Tibial artery (tissue), 4 donors: ENCODE measurements at regions not wholly inside any gene's neighbourhood (a gene's known extent, or its start where the extent isn't known, plus 50 kb on each side); places are given as distances from the start of the nearest gene placed in this dataset.

Experiments used
- DNase-seq, 2 donors: peaks; one replicate each; pipeline ENCODE4 v3.0.0-alpha.2; 2019
- H3K27ac ChIP-seq, 2 donors: fragments of 200-600 bp; sonication (generic) in 1 of 2; 1 replicate in 1 of 2; 2 replicates in 1 of 2; pipeline ENCODE4 v1.5.1; 2018 to 2019; ENCODE audit warnings: mild to moderate bottlenecking in 1 of 2
- H3K27me3 ChIP-seq, 2 donors: fragments of 200-600 bp; sonication (generic) in 1 of 2; one replicate each; pipeline versions ENCODE4 v1.5.1 to v1.6.0; 2016 to 2019
- H3K36me3 ChIP-seq, 3 donors: fragments of 200-600 bp; sonication (generic) in 2 of 3; one replicate each; pipeline ENCODE4 v1.5.1; 2016 to 2019; ENCODE audit warnings: mild to moderate bottlenecking in 2 of 3
- H3K4me1 ChIP-seq, 4 donors: fragments of 200-600 bp; sonication (generic) in 2 of 4; 1 replicate in 3 of 4; 2 replicates in 1 of 4; pipeline ENCODE4 v1.5.1; 2016 to 2019
- H3K4me3 ChIP-seq, 2 donors: fragments of 200-600 bp; sonication (generic) in 1 of 2; 1 replicate in 1 of 2; 2 replicates in 1 of 2; pipeline ENCODE4 v1.5.1; 2018 to 2019; ENCODE audit warnings: mild to moderate bottlenecking in 2 of 2
- H3K9me3 ChIP-seq, 3 donors: fragments of 200-600 bp; sonication (generic) in 1 of 3; one replicate each; pipeline ENCODE4 v1.5.1; 2016 to 2019
- CTCF ChIP-seq, 2 experiments: fragments of 200-600 bp in 1 of 2; fragments of 450-650 bp in 1 of 2; IDR thresholded peaks; one replicate each; pipeline ENCODE4 v1.5.1; 2017 to 2019; ENCODE audit warnings: antibody characterized with exemption in 2 of 2, mild to moderate bottlenecking in 1 of 2, moderate library complexity in 1 of 2
- intact Hi-C: fragments of 100-400 bp; cut with DNase I; formaldehyde crosslinking; loops from one replicate; pipeline ENCODE4 v1.15.0; 2023; ENCODE audit warnings: low total_unique reads

GRCh38 chr12:3988519-3989217 is 115.5 kb upstream of the PARP11 start:
- intact Hi-C loops, result no loop called here
- Histone ChIP-seq H3K27ac (no peak overlapping the region), H3K4me3 (no peak overlapping the region), H3K27me3 (peaks cover 0 to 24% of the 10 kb centered on the region in 2 donors), H3K36me3 (no peaks in the 10 kb centered on the region), H3K4me1 (no peaks in the 10 kb centered on the region), H3K9me3 (peaks cover 0 to 5% (median 1%) of the 10 kb centered on the region in 3 donors)
- TF ChIP-seq CTCF (IDR thresholded peaks at IDR 0.05), result no peak
- DNase-seq, result no peak

GRCh38 chr12:3987571-3987970 is 114.4 kb upstream of the PARP11 start:
- intact Hi-C loops, result no loop called here
- Histone ChIP-seq H3K27me3 (peaks cover 0 to 18% of the 10 kb centered on the region in 2 donors), H3K36me3 (no peaks in the 10 kb centered on the region), H3K9me3 (peaks cover 0 to 9% (median 8%) of the 10 kb centered on the region in 3 donors), H3K4me3 (no peak overlapping the region), H3K27ac (no peak overlapping the region), H3K4me1 (no peaks in the 10 kb centered on the region)
- DNase-seq, result no peak
- TF ChIP-seq CTCF (IDR thresholded peaks at IDR 0.05), result no peak

- no peaks in the 10 kb centered on the region for H3K4me1 ChIP-seq
- DNase-seq, result no peak
- no peaks in the 10 kb centered on the region for H3K27me3 ChIP-seq
- no peaks in the 10 kb centered on the region for H3K36me3 ChIP-seq
- H3K27ac ChIP-seq, result no peak overlapping the region
- no peak overlapping the region for H3K4me3 ChIP-seq
- H3K9me3 ChIP-seq, result peaks cover 0 to 9% (median 8%) of the 10 kb centered on the region in 3 donors
- intact Hi-C loops, result no loop called here
- TF ChIP-seq CTCF (IDR thresholded peaks at IDR 0.05), result no peak
Measured at GRCh38 chr12:3980504-3981272, 107.5 kb upstream of the PARP11 start.

- intact Hi-C loops, result no loop called here
- H3K9me3 ChIP-seq, result no peaks in the 10 kb centered on the region
- DNase-seq, result no peak
- H3K27ac ChIP-seq, result no peak overlapping the region
- H3K4me3 ChIP-seq, result no peak overlapping the region
- no peaks in the 10 kb centered on the region for H3K4me1 ChIP-seq
- no peaks in the 10 kb centered on the region for H3K27me3 ChIP-seq
- H3K36me3 ChIP-seq, result no peaks in the 10 kb centered on the region
- TF ChIP-seq CTCF (IDR thresholded peaks at IDR 0.05), result no peak
Measured at GRCh38 chr12:3977621-3978020, 104.4 kb upstream of the PARP11 start.

- no peak overlapping the region for H3K4me3 ChIP-seq
- TF ChIP-seq CTCF (IDR thresholded peaks at IDR 0.05), result no peak
- H3K36me3 ChIP-seq, result no peaks in the 10 kb centered on the region
- DNase-seq, result no peak
- H3K9me3 ChIP-seq, result no peaks in the 10 kb centered on the region
- intact Hi-C loops, result no loop called here
- H3K27ac ChIP-seq, result no peak overlapping the region
- no peaks in the 10 kb centered on the region for H3K27me3 ChIP-seq
- H3K4me1 ChIP-seq, result no peaks in the 10 kb centered on the region
Measured at GRCh38 chr12:3976351-3976938, 103.2 kb upstream of the PARP11 start.
